Naive thymus-derived CD8-positive, alpha-beta T cell (primary cell): ENCODE measurements at regions not wholly inside any gene's neighbourhood (a gene's known extent, or its start where the extent isn't known, plus 50 kb on each side); places are given as distances from the start of the nearest gene placed in this dataset.
"Not testable (repeated sequence)": the region's sequence is repeated elsewhere in the genome, so short reads cannot be mapped to it uniquely, and the experiment has no call there.

ENCODE experiments used
- ATAC-seq, 2 donors: fragments of 150-1000 bp; cut with Tn5 transposase in 1 of 2; sonication (Bioruptor Pico), chemical (Tn5 transposase) in 1 of 2; 1 replicate in 1 of 2; 2 replicates in 1 of 2; pipeline ENCODE4 v1.10.0; 2021; ENCODE audit warnings: mild to moderate bottlenecking in 2 of 2, moderate library complexity in 2 of 2
- POLR2A ChIA-PET: fragments of 350-600 bp; sonication (Branson Sonifier 250); formaldehyde crosslinking; loops from one replicate; lab custom pipeline; 2021; ENCODE audit warnings: antibody characterized with exemption; lab: Charles Lee
- DNase-seq, 10 donors: peaks; one replicate each; pipeline versions ENCODE4 v3.0.0 to v3.0.0-alpha.2; 2020 to 2022
- H3K27ac Mint-ChIP-seq, 10 donors: one replicate each; pipeline ENCODE4 v1.8.0; 2020 to 2022; ENCODE audit warnings: mild to moderate bottlenecking in 10 of 10, mixed read lengths in 10 of 10, moderate library complexity in 4 of 10, inconsistent platforms in 1 of 10
- H3K27me3 Mint-ChIP-seq, 5 donors: one replicate each; pipeline ENCODE4 v1.8.0; 2021 to 2022; ENCODE audit warnings: mixed read lengths in 5 of 5
- H3K36me3 Mint-ChIP-seq, 3 donors: one replicate each; pipeline ENCODE4 v1.8.0; 2020 to 2022; ENCODE audit warnings: mixed read lengths in 3 of 3, mild to moderate bottlenecking in 2 of 3, inconsistent platforms in 1 of 3
- H3K4me1 Mint-ChIP-seq, 4 donors: one replicate each; pipeline ENCODE4 v1.8.0; 2021 to 2022; ENCODE audit warnings: mixed read lengths in 4 of 4
- H3K4me3 Mint-ChIP-seq, 10 donors: one replicate each; pipeline ENCODE4 v1.8.0; 2020 to 2022; ENCODE audit warnings: mild to moderate bottlenecking in 10 of 10, mixed read lengths in 10 of 10, moderate library complexity in 6 of 10, inconsistent platforms in 1 of 10
- H3K9me3 Mint-ChIP-seq, 9 donors: one replicate each; pipeline ENCODE4 v1.8.0; 2020 to 2022; ENCODE audit warnings: mixed read lengths in 9 of 9, mild to moderate bottlenecking in 3 of 9, inconsistent platforms in 1 of 9, moderate library complexity in 1 of 9

DNA sequence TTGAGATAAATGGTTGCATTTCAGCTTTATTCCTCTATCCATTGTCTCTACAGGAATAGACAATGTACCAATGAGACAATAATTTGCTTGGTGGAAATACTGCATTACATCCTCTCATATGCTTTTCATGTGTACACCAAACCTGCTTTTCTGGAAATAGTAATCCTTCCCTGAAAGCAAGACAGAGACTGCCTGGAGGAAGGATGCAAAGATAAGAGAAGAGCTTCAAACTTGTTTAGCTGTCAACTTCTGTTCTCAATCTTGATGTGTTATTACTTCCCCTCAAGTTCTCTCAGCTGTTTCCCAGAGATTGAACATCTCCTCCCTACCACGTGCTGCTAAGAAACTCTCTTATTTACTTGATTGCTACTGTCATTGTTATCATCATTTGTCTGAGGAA, 1125.4 kb upstream of the TMPRSS15 start:
- no peak overlapping the region for H3K4me3 Mint-ChIP-seq
- H3K27me3 Mint-ChIP-seq, result no peaks in the 10 kb centered on the region
- peaks cover 0 to 12% (median 4%) of the 10 kb centered on the region in 9 donors for H3K9me3 Mint-ChIP-seq
- POLR2A ChIA-PET, result no interaction called here
- no peaks in the 10 kb centered on the region for H3K4me1 Mint-ChIP-seq
- H3K27ac Mint-ChIP-seq, result no peak overlapping the region
- no peak for DNase-seq
- ATAC-seq, result no peak
- H3K36me3 Mint-ChIP-seq, result no peaks in the 10 kb centered on the region

DNA sequence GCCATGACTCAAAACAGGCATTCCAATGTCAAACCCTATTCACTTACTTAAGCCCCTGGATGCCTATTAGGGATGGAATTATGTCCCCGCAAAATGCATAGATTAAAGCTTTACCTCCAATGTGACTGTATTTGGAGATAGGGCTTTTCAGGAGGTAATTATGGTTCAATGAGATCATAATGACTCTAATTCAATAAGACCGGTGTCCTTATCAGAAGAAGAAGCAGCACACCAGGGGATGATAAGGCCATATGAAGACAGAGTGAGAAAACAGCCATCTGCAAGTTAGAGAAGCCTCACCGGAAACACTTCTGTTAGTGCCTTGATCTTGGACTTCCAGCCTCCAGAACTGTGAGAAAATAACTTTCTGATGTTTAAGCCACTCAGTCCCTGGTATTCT, 1131.8 kb upstream of the TMPRSS15 start:
- H3K4me3 Mint-ChIP-seq, result no peak overlapping the region
- no peaks in the 10 kb centered on the region for H3K27me3 Mint-ChIP-seq
- DNase-seq (no peak), ATAC-seq (no peak)
- no peaks in the 10 kb centered on the region for H3K36me3 Mint-ChIP-seq
- peaks cover 0 to 7% (median 3%) of the 10 kb centered on the region in 9 donors for H3K9me3 Mint-ChIP-seq
- POLR2A ChIA-PET, result no interaction called here
- no peak overlapping the region for H3K27ac Mint-ChIP-seq
- no peaks in the 10 kb centered on the region for H3K4me1 Mint-ChIP-seq

DNA sequence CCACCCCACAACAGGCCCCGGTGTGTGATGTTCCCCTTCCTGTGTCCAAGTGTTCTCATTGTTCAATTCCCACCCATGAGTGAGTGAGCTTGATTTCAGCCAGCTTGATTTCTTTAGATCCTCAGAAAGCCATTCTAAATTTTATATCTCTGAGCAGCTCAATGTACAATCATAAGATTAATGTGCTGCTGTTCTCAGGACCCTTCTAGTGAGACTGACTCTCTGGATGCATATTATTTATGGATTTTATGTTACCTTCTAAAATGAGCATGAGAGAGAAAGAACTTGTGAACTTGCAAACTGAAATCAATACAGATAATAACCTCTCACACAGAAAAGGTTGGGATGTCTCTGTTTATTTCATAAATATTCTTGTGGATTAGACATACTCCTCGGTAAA, 1133.5 kb upstream of the TMPRSS15 start:
- no peak overlapping the region for H3K27ac Mint-ChIP-seq
- peaks cover 0 to 10% (median 4%) of the 10 kb centered on the region in 9 donors for H3K9me3 Mint-ChIP-seq
- no peaks in the 10 kb centered on the region for H3K4me1 Mint-ChIP-seq
- ATAC-seq, result no peak
- no peaks in the 10 kb centered on the region for H3K36me3 Mint-ChIP-seq
- no peaks in the 10 kb centered on the region for H3K27me3 Mint-ChIP-seq
- no peak for DNase-seq
- POLR2A ChIA-PET, result no interaction called here
- H3K4me3 Mint-ChIP-seq, result no peak overlapping the region

DNA sequence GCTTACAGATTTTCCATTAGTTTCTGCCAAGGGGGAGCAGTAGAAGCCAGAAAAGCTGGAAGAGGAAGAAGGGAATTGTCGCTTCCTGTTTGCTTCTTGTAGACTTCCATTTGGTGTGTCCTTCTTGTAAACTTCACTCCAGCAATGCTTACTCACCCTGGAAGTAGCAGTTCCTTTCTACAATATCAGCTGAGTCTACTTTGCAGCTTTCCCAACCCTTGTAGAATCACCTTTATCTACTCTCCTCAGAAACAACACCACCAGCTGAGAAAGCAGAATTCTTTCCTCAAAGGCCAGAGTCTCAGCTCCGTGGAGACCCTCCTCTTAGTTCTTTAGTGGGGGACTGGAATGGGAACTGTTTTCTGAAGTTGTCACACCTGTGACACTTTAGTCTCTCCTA, 1136.7 kb upstream of the TMPRSS15 start:
- no peak overlapping the region for H3K4me3 Mint-ChIP-seq
- no peaks in the 10 kb centered on the region for H3K36me3 Mint-ChIP-seq
- POLR2A ChIA-PET, result no interaction called here
- H3K27me3 Mint-ChIP-seq, result no peaks in the 10 kb centered on the region
- H3K4me1 Mint-ChIP-seq, result no peaks in the 10 kb centered on the region
- peaks cover 5 to 18% (median 10%) of the 10 kb centered on the region in 9 donors for H3K9me3 Mint-ChIP-seq
- DNase-seq (no peak), ATAC-seq (no peak)
- no peak overlapping the region for H3K27ac Mint-ChIP-seq

DNA sequence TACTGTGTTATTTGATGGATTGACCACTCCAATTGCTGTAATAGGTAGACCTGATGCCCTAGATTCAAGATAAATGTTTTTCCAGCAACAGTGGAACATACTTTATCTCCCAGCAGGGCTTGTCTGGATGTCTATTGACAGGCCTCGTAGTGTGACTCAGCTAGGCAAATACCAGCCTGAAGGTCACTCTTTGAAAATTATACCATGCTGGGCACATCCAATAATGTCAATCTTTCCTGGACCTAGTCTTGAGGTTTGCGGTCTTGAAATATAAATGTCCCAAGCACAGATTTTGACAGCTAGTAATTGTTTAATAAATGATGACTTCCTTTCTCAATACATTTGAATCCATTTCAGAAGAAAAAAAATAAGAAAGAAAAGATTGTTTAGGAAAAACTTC, 1138.0 kb upstream of the TMPRSS15 start:
- DNase-seq (no peak), ATAC-seq (no peak)
- no peaks in the 10 kb centered on the region for H3K27me3 Mint-ChIP-seq
- no peak overlapping the region for H3K27ac Mint-ChIP-seq
- peaks cover 7 to 29% (median 13%) of the 10 kb centered on the region in 9 donors for H3K9me3 Mint-ChIP-seq
- H3K4me1 Mint-ChIP-seq, result no peaks in the 10 kb centered on the region
- H3K4me3 Mint-ChIP-seq, result no peak overlapping the region
- POLR2A ChIA-PET, result no interaction called here
- H3K36me3 Mint-ChIP-seq, result no peaks in the 10 kb centered on the region

DNA sequence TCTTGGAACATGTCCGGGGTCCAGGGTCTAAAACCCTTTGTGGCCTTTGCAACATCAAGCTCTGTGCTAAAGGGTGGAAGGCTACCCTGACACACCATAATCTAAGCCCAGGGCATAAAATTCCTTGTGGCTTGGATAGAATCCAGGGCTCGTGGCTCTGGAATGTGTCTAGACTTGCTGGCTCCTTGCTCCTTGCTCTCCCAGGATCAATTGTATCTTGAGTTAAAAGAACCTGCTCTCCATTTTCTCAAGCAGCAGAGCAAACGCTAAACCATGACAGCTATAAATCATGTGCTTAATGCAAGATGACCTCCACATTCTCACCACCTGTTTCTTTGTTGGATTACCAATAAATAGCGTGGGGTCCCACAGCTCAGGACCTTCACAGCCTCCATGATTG, 1140.9 kb upstream of the TMPRSS15 start:
- H3K4me1 Mint-ChIP-seq, H3K36me3 Mint-ChIP-seq, POLR2A ChIA-PET, ATAC-seq, H3K4me3 Mint-ChIP-seq, H3K27ac Mint-ChIP-seq, DNase-seq, H3K27me3 Mint-ChIP-seq: not testable (repeated sequence)
- H3K9me3 Mint-ChIP-seq, result peaks cover 7 to 36% (median 16%) of the 10 kb centered on the region in 9 donors

DNA sequence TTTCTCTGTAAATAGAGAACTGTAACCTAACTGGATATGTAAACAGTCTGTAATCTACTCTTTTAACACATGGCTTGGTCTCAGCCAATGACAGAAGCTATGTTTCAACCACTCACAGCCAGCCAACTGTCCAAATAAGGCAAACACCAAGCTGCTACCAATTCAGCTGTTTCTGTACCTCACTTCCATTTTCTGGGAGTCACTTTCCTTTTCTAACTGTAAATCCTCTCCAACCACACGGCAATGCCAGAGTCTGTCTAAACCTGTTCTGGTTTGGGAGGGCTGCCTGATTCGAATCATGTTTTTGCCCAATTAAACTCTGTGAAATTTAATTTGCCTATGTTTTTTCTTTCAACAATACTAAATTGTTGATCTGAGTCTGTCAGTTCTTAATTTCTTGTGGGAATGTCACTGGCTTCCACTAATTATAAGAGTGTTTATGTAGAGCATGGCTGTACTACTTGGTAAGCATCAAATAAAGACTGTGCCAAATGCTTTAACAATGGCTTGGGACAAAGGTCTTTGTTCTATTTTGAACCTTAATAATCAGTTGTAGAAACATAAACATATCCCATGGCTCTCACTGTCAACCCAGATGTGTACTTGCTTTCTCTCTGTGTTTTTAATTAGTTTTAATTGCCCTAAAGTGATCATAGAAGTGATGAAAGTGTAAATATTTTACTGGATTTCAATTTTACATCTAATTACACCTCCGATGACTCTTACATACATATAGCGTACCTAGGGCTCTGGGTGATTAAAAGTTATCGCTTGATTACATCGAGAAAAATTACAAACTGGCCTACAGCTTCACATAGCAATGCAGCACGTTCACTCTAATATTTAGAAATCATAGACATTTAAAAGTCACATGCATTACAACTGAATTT, 1144.6 kb upstream of the TMPRSS15 start:
- Mint-ChIP-seq H3K27me3 (no peaks in the 10 kb centered on the region), H3K4me1 (no peaks in the 10 kb centered on the region), H3K4me3 (no peak overlapping the region), H3K36me3 (no peaks in the 10 kb centered on the region), H3K27ac (no peak overlapping the region), H3K9me3 (peaks cover 6 to 33% (median 15%) of the 10 kb centered on the region in 9 donors)
- POLR2A ChIA-PET, result no interaction called here
- DNase-seq (no peak), ATAC-seq (no peak)

DNA sequence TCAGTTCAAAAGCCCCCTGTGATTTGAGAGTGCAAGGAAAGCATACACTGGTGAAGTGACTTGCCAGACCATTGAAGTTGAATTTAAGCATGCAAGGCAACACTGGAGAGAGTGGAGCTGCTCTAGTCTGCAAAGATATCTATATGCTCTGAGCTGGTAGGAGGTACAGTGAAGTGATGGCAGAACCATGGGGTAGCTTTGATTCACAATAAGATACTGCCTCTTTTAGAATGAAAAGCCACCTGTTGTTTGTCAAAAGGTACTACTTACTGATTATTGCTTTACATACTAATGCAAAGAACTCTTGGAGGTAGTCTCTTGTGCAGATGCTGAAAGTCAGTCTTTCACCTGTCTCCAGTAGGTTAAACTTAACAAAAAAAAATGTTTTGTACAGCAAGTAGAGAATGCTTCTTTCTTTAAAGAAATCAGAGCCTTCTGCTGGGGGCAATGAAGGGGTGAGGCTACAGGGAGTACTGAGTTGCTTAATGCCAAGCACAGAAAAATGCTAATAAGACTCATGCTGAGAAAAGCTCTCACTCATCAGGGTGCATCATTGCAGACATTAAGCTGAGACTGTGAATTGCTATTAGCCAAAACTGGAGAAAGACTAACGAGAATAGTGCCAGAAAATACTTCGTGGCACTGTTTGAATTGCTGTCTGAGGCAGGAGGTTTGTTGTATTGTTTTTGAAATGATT, 1150.5 kb upstream of the TMPRSS15 start:
- H3K36me3 Mint-ChIP-seq, result no peaks in the 10 kb centered on the region
- H3K4me3 Mint-ChIP-seq, result no peak overlapping the region
- peaks cover 0 to 29% (median 8%) of the 10 kb centered on the region in 9 donors for H3K9me3 Mint-ChIP-seq
- no peak for DNase-seq
- no peaks in the 10 kb centered on the region for H3K27me3 Mint-ChIP-seq
- ATAC-seq, result no peak
- H3K4me1 Mint-ChIP-seq, result no peaks in the 10 kb centered on the region
- no peak overlapping the region for H3K27ac Mint-ChIP-seq
- POLR2A ChIA-PET, result no interaction called here

DNA sequence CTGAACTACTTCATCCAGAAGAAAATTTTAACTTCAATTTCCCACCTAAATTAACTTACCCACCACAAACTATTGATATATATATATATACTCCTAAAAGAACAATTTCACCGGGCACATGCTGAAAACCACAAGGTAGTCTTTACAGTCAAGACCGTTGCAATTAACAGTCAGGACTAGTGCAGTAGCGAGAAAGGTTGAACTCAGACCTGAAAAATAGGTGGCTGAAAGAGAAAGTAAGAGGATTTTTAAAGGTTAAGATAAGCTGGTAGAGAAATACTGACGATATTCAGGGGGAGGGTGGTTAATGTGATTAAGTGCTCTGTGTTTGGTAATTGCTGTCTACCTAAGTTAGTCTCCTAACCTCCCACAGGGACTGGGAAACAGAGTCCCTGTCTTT, 1153.5 kb upstream of the TMPRSS15 start:
- H3K9me3 Mint-ChIP-seq, result peaks cover 2 to 23% (median 9%) of the 10 kb centered on the region in 9 donors
- DNase-seq (no peak), ATAC-seq (no peak)
- H3K4me3 Mint-ChIP-seq, result no peak overlapping the region
- no peaks in the 10 kb centered on the region for H3K4me1 Mint-ChIP-seq
- H3K36me3 Mint-ChIP-seq, result no peaks in the 10 kb centered on the region
- no peaks in the 10 kb centered on the region for H3K27me3 Mint-ChIP-seq
- no peak overlapping the region for H3K27ac Mint-ChIP-seq
- POLR2A ChIA-PET, result no interaction called here

DNA sequence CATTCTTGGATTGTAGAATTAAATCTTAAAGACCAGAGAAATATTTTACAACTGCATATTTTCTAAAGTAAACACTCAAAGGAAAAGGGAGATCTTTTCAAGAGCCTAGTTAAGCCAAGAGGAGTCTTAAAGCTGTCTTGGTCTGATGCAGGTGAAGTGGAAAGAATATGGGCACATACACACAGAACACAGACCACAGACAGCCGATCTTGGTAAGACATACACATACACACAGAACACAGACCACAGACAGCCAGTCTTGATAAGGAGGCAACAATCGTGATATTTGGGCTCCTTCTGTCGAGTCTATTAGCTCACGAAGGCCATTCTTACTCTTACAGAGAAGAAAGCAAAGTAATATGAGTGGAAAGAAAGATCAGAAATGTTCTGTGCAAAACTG, 1153.9 kb upstream of the TMPRSS15 start:
- Mint-ChIP-seq H3K27me3 (no peaks in the 10 kb centered on the region), H3K4me1 (no peaks in the 10 kb centered on the region), H3K4me3 (no peak overlapping the region), H3K36me3 (no peaks in the 10 kb centered on the region), H3K27ac (no peak overlapping the region), H3K9me3 (peaks cover 2 to 21% (median 9%) of the 10 kb centered on the region in 9 donors)
- POLR2A ChIA-PET, result no interaction called here
- DNase-seq, result no peak
- no peak for ATAC-seq

DNA sequence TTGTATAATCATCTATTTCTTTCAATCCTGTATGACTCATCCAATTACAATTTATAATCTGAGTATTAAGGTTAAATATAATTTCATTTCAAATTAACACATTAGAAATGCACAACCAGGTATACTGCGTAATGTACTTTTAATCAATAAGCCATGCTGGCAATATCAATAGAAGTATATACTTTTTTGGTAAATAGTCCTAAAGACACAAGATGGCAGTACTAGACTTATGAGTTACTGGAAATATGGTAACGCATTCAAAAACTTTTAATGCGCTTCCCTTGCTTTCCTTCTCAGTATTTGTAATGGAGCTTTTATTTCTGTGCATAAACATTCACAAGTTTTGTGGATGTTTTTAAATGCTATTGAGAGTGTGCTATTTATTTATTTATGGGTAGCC, 1162.0 kb upstream of the TMPRSS15 start:
- H3K4me3 Mint-ChIP-seq, result no peak overlapping the region
- H3K4me1 Mint-ChIP-seq, result no peaks in the 10 kb centered on the region
- H3K27ac Mint-ChIP-seq, result no peak overlapping the region
- no peaks in the 10 kb centered on the region for H3K27me3 Mint-ChIP-seq
- no peak for ATAC-seq
- no peak for DNase-seq
- POLR2A ChIA-PET, result no interaction called here
- H3K9me3 Mint-ChIP-seq, result peaks cover 0 to 10% (median 6%) of the 10 kb centered on the region in 9 donors
- no peaks in the 10 kb centered on the region for H3K36me3 Mint-ChIP-seq

DNA sequence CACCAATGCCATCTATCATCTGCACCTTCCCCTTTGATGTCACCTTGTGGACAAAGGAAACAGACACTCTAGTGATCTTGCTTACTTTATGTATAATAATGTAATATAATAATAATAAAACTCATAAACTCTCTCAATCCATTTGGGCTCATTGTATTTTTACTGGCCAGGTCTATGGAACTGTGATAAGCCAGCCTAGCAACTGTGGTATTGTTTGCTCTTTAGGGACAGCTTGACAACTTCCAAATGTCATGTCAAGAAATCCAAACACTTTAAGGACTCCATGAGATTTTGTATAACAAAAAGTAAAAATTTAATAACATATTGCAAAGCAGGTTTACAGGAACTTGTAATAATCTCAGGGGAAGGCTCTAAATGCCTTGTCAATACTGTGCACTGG, 1163.4 kb upstream of the TMPRSS15 start:
- POLR2A ChIA-PET, result no interaction called here
- ATAC-seq (no peak), DNase-seq (no peak)
- Mint-ChIP-seq H3K9me3 (peaks cover 0 to 11% (median 4%) of the 10 kb centered on the region in 9 donors), H3K27ac (no peak overlapping the region), H3K27me3 (no peaks in the 10 kb centered on the region), H3K4me1 (no peaks in the 10 kb centered on the region), H3K36me3 (no peaks in the 10 kb centered on the region), H3K4me3 (no peak overlapping the region)

DNA sequence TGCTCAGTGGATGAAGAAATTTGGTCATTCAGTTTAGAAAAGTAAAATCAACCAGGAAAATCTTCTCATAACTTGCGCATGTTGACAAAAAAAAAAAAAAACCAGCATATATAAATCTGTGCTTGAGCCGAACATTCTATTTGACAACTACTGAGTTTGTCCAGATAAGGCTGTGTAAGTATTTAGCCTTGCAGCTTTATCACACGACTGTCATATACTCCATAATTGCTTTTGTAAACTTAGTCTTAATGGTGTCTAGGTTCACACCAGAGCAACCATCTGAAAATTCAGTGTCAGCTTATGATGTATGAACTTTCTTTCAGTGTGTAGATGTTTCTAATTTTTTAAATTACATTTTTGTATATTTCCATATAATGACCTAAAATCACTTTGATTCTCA, 1173.8 kb upstream of the TMPRSS15 start:
- ATAC-seq (no peak), DNase-seq (no peak)
- Mint-ChIP-seq H3K4me1 (no peaks in the 10 kb centered on the region), H3K27ac (no peak overlapping the region), H3K9me3 (peaks cover 0 to 7% (median 0%) of the 10 kb centered on the region in 9 donors), H3K4me3 (no peak overlapping the region), H3K27me3 (no peaks in the 10 kb centered on the region), H3K36me3 (no peaks in the 10 kb centered on the region)
- POLR2A ChIA-PET, result no interaction called here
